GM19351 (cell line): ENCODE measurements at regions not wholly inside any gene's neighbourhood (a gene's known extent, or its start where the extent isn't known, plus 50 kb on each side); places are given as distances from the start of the nearest gene placed in this dataset.

Experiments
- ATAC-seq: cut with Tn5 transposase; IDR thresholded peaks from one replicate; pipeline ENCODE4 v1.9.1; 2021; ENCODE audit warnings: mild to moderate bottlenecking, moderate library complexity; ENCODE audit not compliant: unreplicated experiment

- no peak for ATAC-seq
Observed at GRCh38 chr13:105660561-105660960, 874.9 kb downstream of the EFNB2 start.

GRCh38 chr13:105658431-105658830, 877.0 kb downstream of the EFNB2 start:
- ATAC-seq, result no peak

GRCh38 chr13:105655046-105655445, 880.4 kb downstream of the EFNB2 start:
- no peak for ATAC-seq

GRCh38 chr13:105643966-105644365, 891.5 kb downstream of the EFNB2 start:
- ATAC-seq, result no peak

- no peak for ATAC-seq
Observed at GRCh38 chr13:105642511-105642958, 892.9 kb downstream of the EFNB2 start.

GRCh38 chr13:105641121-105641520, 894.3 kb downstream of the EFNB2 start:
- no peak for ATAC-seq

- ATAC-seq, result no peak
Observed at GRCh38 chr13:105638426-105638825, 897.0 kb downstream of the EFNB2 start.

GRCh38 chr13:105634059-105634458, 901.4 kb downstream of the EFNB2 start:
- ATAC-seq, result no peak

- ATAC-seq, result no peak
Observed at GRCh38 chr13:105630431-105630830, 905.0 kb downstream of the EFNB2 start.

GRCh38 chr13:105627270-105627669, 908.2 kb downstream of the EFNB2 start:
- no peak for ATAC-seq

- ATAC-seq, result no peak
Observed at GRCh38 chr13:105625691-105626090, 909.8 kb downstream of the EFNB2 start.

- ATAC-seq, result no peak
Observed at GRCh38 chr13:105616333-105617075, 919.0 kb downstream of the EFNB2 start.

GRCh38 chr13:105612541-105612940, 922.9 kb downstream of the EFNB2 start:
- no peak for ATAC-seq

GRCh38 chr13:105611424-105611823, 924.0 kb downstream of the EFNB2 start:
- ATAC-seq, result no peak

- ATAC-seq, result no peak
Observed at GRCh38 chr13:105608104-105608503, 927.4 kb downstream of the EFNB2 start.

GRCh38 chr13:105607426-105607825, 928.0 kb downstream of the EFNB2 start:
- no peak for ATAC-seq

GRCh38 chr13:105607016-105607415, 928.4 kb downstream of the EFNB2 start:
- ATAC-seq, result no peak

GRCh38 chr13:105602956-105603670, 932.3 kb downstream of the EFNB2 start:
- no peak for ATAC-seq

- ATAC-seq, result no peak
Observed at GRCh38 chr13:105599477-105600037, 935.9 kb downstream of the EFNB2 start.

GRCh38 chr13:105598529-105598928, 936.9 kb downstream of the EFNB2 start:
- no peak for ATAC-seq

GRCh38 chr13:105597573-105597972, 937.9 kb downstream of the EFNB2 start:
- no peak for ATAC-seq

- no peak for ATAC-seq
Observed at GRCh38 chr13:105595471-105595870, 940.0 kb downstream of the EFNB2 start.
